Lung (tissue), 11 donors: ENCODE measurements at regions not wholly inside any gene's neighbourhood (a gene's known extent, or its start where the extent isn't known, plus 50 kb on each side); places are given as distances from the start of the nearest gene placed in this dataset.

Experiments
- ATAC-seq: fragments of 200-7000 bp; cut with Tn5 transposase; one replicate; pipeline ENCODE4 v1.9.1; 2020; ENCODE audit warnings: moderate number of reproducible peaks; ENCODE audit not compliant: insufficient read depth, low FRiP score
- DNase-seq, 3 donors: peaks; one replicate each; pipeline ENCODE4 v3.0.0-alpha.2; 2013 to 2017
- H3K27ac ChIP-seq, 2 donors: one replicate each; pipeline ENCODE4 v1.5.1; 2013; ENCODE audit warnings: mild to moderate bottlenecking in 2 of 2, moderate library complexity in 2 of 2, control low read depth in 1 of 2, inconsistent platforms in 1 of 2, low read depth in 1 of 2, low read length in 1 of 2
- H3K27me3 ChIP-seq, 3 donors: one replicate each; pipeline ENCODE4 v1.5.1; 2013; ENCODE audit warnings: low read length in 2 of 3; ENCODE audit not compliant: control insufficient read depth in 3 of 3, insufficient read depth in 3 of 3
- H3K36me3 ChIP-seq, 4 donors: one replicate each; pipeline ENCODE4 v1.5.1; 2013; ENCODE audit warnings: low read length in 4 of 4, mild to moderate bottlenecking in 1 of 4, moderate library complexity in 1 of 4; ENCODE audit not compliant: control insufficient read depth in 4 of 4, insufficient read depth in 4 of 4
- H3K4me1 ChIP-seq, 5 donors: one replicate each; pipeline ENCODE4 v1.5.1; 2013; ENCODE audit warnings: low read length in 5 of 5, mild to moderate bottlenecking in 2 of 5, moderate library complexity in 1 of 5; ENCODE audit not compliant: control insufficient read depth in 5 of 5, insufficient read depth in 5 of 5
- H3K4me3 ChIP-seq: one replicate; pipeline ENCODE4 v1.5.1; 2013; ENCODE audit warnings: mild to moderate bottlenecking, control low read depth, moderate library complexity
- H3K9ac ChIP-seq, 2 donors: one replicate each; pipeline ENCODE4 v1.5.1; 2013; ENCODE audit warnings: low read length in 2 of 2, control low read depth in 1 of 2; ENCODE audit not compliant: insufficient read depth in 1 of 2
- H3K9me3 ChIP-seq, 4 donors: one replicate each; pipeline ENCODE4 v1.5.1; 2013; ENCODE audit warnings: low read length in 3 of 4, mild to moderate bottlenecking in 1 of 4, moderate library complexity in 1 of 4; ENCODE audit not compliant: control insufficient read depth in 4 of 4, insufficient read depth in 3 of 4
- WGBS, 2 donors: extraction: QIAGEN DNeasy Blood & Tissue Kit; methylation state at CpG; one replicate each; pipeline ENCODE4 v1.1.7; 2013; 5-methylcytosine and 5-hydroxymethylcytosine counted together
- TF ChIP-seq, protein P1 (sequence below): IDR thresholded peaks from 2 replicates; pipeline ENCODE4 v1.5.1; 2012; ENCODE audit warnings: mild to moderate bottlenecking; ENCODE audit errors: control extremely low read depth, extremely low read depth
- donor health status: control.
- donor health status: control.
- donor health status: Bipolar disorder and iron deficiency.
- donor health status: healthy.
- donor health status: DM: yes; HTN: yes; CAD: no.

DNA sequence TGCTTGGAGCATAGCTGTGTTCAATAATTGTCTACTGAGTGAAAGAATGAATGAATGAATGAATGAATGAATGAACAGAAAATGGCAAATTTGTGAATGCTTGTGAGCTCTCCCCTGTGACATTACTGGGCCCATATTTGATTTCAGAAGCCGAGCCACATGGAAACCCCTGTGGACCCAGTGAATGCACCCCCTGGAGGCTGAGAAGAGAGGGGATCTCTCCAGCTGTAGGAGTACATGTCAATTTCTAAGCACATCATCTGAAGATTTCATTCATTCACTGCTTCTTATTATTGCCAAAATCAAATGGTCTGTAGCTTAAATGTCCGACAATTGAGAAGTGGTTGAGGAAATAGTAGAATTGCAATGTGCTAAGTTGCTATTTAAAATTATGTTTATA is 58.3 kb upstream of the DOCK1 start:
- DNase-seq, result no peak
- Histone ChIP-seq H3K4me3 (no peak overlapping the region), H3K36me3 (no peaks in the 10 kb centered on the region), H3K27me3 (no peaks in the 10 kb centered on the region), H3K9me3 (peaks cover 0 to 2% (median 0%) of the 10 kb centered on the region in 4 donors), H3K27ac (no peak overlapping the region), H3K4me1 (no peaks in the 10 kb centered on the region), H3K9ac (no peak overlapping the region)
- ATAC-seq, result no peak
- 83 to 87% methylated on average over 2 of the region's 2 CpGs for WGBS, 2 donors
- TF ChIP-seq, protein P1, sequence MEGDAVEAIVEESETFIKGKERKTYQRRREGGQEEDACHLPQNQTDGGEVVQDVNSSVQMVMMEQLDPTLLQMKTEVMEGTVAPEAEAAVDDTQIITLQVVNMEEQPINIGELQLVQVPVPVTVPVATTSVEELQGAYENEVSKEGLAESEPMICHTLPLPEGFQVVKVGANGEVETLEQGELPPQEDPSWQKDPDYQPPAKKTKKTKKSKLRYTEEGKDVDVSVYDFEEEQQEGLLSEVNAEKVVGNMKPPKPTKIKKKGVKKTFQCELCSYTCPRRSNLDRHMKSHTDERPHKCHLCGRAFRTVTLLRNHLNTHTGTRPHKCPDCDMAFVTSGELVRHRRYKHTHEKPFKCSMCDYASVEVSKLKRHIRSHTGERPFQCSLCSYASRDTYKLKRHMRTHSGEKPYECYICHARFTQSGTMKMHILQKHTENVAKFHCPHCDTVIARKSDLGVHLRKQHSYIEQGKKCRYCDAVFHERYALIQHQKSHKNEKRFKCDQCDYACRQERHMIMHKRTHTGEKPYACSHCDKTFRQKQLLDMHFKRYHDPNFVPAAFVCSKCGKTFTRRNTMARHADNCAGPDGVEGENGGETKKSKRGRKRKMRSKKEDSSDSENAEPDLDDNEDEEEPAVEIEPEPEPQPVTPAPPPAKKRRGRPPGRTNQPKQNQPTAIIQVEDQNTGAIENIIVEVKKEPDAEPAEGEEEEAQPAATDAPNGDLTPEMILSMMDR, result no peak

DNA sequence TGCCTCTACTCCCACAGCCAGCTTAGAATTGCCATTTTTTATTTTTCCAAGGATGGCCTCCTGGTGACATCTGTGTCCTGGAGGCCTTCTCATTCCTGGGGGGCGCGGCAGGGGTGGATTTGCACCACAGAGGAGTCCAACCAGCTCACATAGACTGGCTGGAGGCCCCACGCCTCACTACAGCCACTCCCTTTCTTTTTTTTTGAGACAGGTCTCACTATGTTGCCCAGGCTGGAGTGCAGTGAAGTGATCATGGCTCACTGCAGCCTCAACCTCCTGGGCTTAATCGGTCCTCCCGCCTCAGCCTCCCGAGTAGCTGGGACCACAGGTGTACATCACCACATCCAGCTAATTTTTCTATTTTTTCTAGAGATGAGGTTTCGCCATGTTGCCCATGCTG is 57.6 kb upstream of the DOCK1 start:
- TF ChIP-seq, protein P1, result no peak
- no peak overlapping the region for H3K27ac ChIP-seq
- H3K4me3 ChIP-seq, result no peak overlapping the region
- H3K27me3 ChIP-seq, result no peaks in the 10 kb centered on the region
- peaks cover 0 to 2% (median 0%) of the 10 kb centered on the region in 4 donors for H3K9me3 ChIP-seq
- H3K36me3 ChIP-seq, result no peaks in the 10 kb centered on the region
- peaks cover 0 to 2% (median 0%) of the 10 kb centered on the region in 5 donors for H3K4me1 ChIP-seq
- DNase-seq (no peak), ATAC-seq (no peak)
- WGBS, 2 donors, result 93% methylated on average over 7 of the region's 7 CpGs
- H3K9ac ChIP-seq, result no peak overlapping the region

DNA sequence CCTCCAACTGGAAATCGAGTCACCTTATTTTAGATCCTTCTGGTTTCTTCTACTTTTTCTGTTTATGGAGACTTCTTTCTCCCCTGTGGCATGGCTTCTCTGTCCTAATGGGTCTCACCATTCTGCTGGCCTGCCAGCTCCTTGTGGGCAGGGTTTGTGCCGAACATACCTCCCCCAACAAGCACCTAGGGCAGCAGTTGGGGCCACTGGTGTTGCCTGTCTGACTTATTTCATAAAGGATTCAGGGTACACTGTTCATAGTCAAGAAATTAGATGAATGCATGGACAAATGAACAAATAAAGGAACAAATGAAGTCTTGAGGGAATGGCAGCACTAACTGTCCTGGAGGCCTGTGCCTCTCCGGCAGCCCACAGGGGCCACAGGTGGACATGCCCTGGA is 55.6 kb upstream of the DOCK1 start:
- TF ChIP-seq, protein P1, result no peak
- Histone ChIP-seq H3K9me3 (peaks cover 0 to under 1% (median 0%) of the 10 kb centered on the region in 4 donors), H3K27ac (no peak overlapping the region), H3K36me3 (no peaks in the 10 kb centered on the region), H3K27me3 (no peaks in the 10 kb centered on the region), H3K4me1 (peaks cover 0 to 4% (median 0%) of the 10 kb centered on the region in 5 donors), H3K4me3 (no peak overlapping the region), H3K9ac (no peak overlapping the region)
- WGBS, 2 donors, result 93 to 94% methylated on average over 3 of the region's 3 CpGs
- ATAC-seq (no peak), DNase-seq (no peak)
